HepG2 (cell line): ENCODE measurements at regions not wholly inside any gene's neighbourhood (a gene's known extent, or its start where the extent isn't known, plus 50 kb on each side); places are given as distances from the start of the nearest gene placed in this dataset.

Experiments
- ATAC-seq: fragments of 200-7000 bp; cut with Tn5 transposase; 3 replicates; pipeline ENCODE4 v1.9.1; 2020; ENCODE audit warnings: mild to moderate bottlenecking, moderate library complexity
- BruUV-seq: library from RNA; stranded (reverse); fragments of 400-500 nt; replicated peaks from 2 replicates; lab custom pipeline; 2021; lab: Mats Ljungman, UMichigan
- CTCF ChIA-PET: fragments of 300-600 bp; formaldehyde crosslinking; extraction: SDS; loops from one replicate; lab custom pipeline; 2021; ENCODE audit warnings: low total read pairs, inconsistent platforms, low intra/inter-chr PET ratio; lab: Yijun Ruan, JAX
- POLR2A ChIA-PET: fragments of 350-600 bp; sonication (Branson Sonifier 250); formaldehyde crosslinking; loops from one replicate; lab custom pipeline; 2020; ENCODE audit warnings: antibody characterized with exemption, inconsistent platforms; lab: Yijun Ruan, JAX
- DNase-seq: peaks from one replicate; pipeline ENCODE4 v3.0.0-alpha.2; 2015; ENCODE audit warnings: low spot score
- FAIRE-seq: peaks from 3 replicates; lab custom pipeline; 2011; peaks lifted over from hg19 to GRCh38; lab: Jason Lieb, UNC
- H2AFZ ChIP-seq: one replicate; pipeline ENCODE4 v1.6.1; 2011; ENCODE audit warnings: low read length, inconsistent platforms
- H3K27ac ChIP-seq: fragments of 300-600 bp; 3 replicates; pipeline ENCODE4 v1.8.0; 2011; ENCODE audit warnings: mixed run types, mild to moderate bottlenecking, mixed read lengths, low read length, inconsistent platforms; ENCODE audit not compliant: insufficient read depth; ENCODE audit errors: extremely low read length
- H3K27me3 ChIP-seq, 2 experiments: fragments of 200-600 bp in 1 of 2; 2 replicates in 1 of 2; 3 replicates in 1 of 2; pipeline versions ENCODE4 v1.6.0 to v1.8.0; 2011; ENCODE audit warnings: low read length in 2 of 2, mild to moderate bottlenecking in 2 of 2, moderate library complexity in 2 of 2, inconsistent platforms in 1 of 2; ENCODE audit not compliant: insufficient read depth in 2 of 2, control insufficient read depth in 1 of 2
- H3K36me3 ChIP-seq, 2 experiments: fragments of 200-600 bp in 1 of 2; replicated peaks in 1 of 2; 2 replicates in 1 of 2; 3 replicates in 1 of 2; pipeline versions ENCODE4 v1.5.1 to v1.8.0; 2011; ENCODE audit warnings: low read length in 2 of 2, inconsistent platforms in 1 of 2; ENCODE audit not compliant: insufficient read depth in 2 of 2, control insufficient read depth in 1 of 2
- H3K4me1 ChIP-seq: 2 replicates; pipeline ENCODE4 v1.5.1; 2012; ENCODE audit warnings: low read length, inconsistent platforms; ENCODE audit not compliant: insufficient read depth
- H3K4me2 ChIP-seq: 2 replicates; pipeline ENCODE4 v1.6.0; 2011; ENCODE audit warnings: low read depth, low read length, inconsistent platforms
- H3K4me3 ChIP-seq, 3 experiments: fragments of 200-600 bp in 1 of 3; sonication (generic), shearing (Covaris generic) in 1 of 3; replicated peaks in 1 of 3; 2 replicates each; pipeline ENCODE4 v1.5.1; 2011 to 2016; ENCODE audit warnings: low read length in 3 of 3, inconsistent platforms in 2 of 3, low read depth in 2 of 3, mild to moderate bottlenecking in 2 of 3, control low read depth in 1 of 3, mixed read lengths in 1 of 3; ENCODE audit not compliant: insufficient read depth in 1 of 3
- H3K79me2 ChIP-seq: one replicate; pipeline ENCODE4 v1.6.1; 2011; ENCODE audit warnings: low read length, inconsistent platforms; ENCODE audit not compliant: insufficient read depth
- H3K9ac ChIP-seq: 2 replicates; pipeline ENCODE4 v1.6.0; 2011; ENCODE audit warnings: mild to moderate bottlenecking, low read depth, low read length, inconsistent platforms; ENCODE audit not compliant: insufficient read depth
- H3K9me3 ChIP-seq: 2 replicates; pipeline ENCODE4 v1.5.1; 2012; ENCODE audit warnings: mild to moderate bottlenecking, low read length
- H4K20me1 ChIP-seq: 2 replicates; pipeline ENCODE4 v1.6.0; 2011; ENCODE audit warnings: inconsistent platforms, mild to moderate bottlenecking, low read length, moderate library complexity; ENCODE audit not compliant: insufficient read depth
- CHD2 ChIP-seq: IDR thresholded peaks from 2 replicates; pipeline ENCODE4 v1.6.1; 2011; ENCODE audit warnings: low read depth, low read length, improper control_type of control experiment
- ELF4 ChIP-seq: sonication (generic); formaldehyde crosslinking; IDR thresholded peaks from 2 replicates; pipeline ENCODE4 v1.5.0; 2020; ENCODE audit warnings: missing genetic modification reagents, mild to moderate bottlenecking, moderate library complexity, borderline replicate concordance
- HDAC6 ChIP-seq: fragments of 200-600 bp; sonication (generic); IDR thresholded peaks from 2 replicates; pipeline ENCODE4 v1.7.0; 2017; ENCODE audit warnings: mild to moderate bottlenecking, antibody characterized with exemption, low read length, low read depth
- NR2F2 ChIP-seq: IDR thresholded peaks from 2 replicates; pipeline ENCODE4 v1.6.1; 2012; ENCODE audit warnings: low read depth, inconsistent platforms, borderline replicate concordance
- RBFOX2 ChIP-seq: fragments of 200-400 bp; formaldehyde crosslinking; IDR thresholded peaks from 2 replicates; pipeline ENCODE4 v1.6.1; 2017; ENCODE audit warnings: low read depth, mild to moderate bottlenecking, low read length
- SSRP1 ChIP-seq: IDR thresholded peaks from 2 replicates; pipeline ENCODE4 v1.6.1; 2016; ENCODE audit warnings: control low read depth
- THAP7 ChIP-seq: sonication (generic); formaldehyde crosslinking; IDR thresholded peaks from 2 replicates; pipeline ENCODE4 v1.8.1; 2023; ENCODE audit warnings: mild to moderate bottlenecking, missing genetic modification reagents
- YEATS2 ChIP-seq: sonication (generic); formaldehyde crosslinking; IDR thresholded peaks from 2 replicates; pipeline ENCODE4 v1.4.0; 2020; ENCODE audit warnings: missing genetic modification reagents, borderline replicate concordance
- ZBTB44 ChIP-seq: sonication (generic); formaldehyde crosslinking; IDR thresholded peaks from 2 replicates; pipeline ENCODE4 v1.4.0; 2020; ENCODE audit warnings: missing genetic modification reagents
- ZNF101 ChIP-seq: sonication (generic); formaldehyde crosslinking; IDR thresholded peaks from 2 replicates; pipeline ENCODE4 v1.4.0; 2020; ENCODE audit warnings: mild to moderate bottlenecking, low read depth, missing genetic modification reagents, borderline replicate concordance
- in situ Hi-C: cut with HindIII; loops from 2 replicates; pipeline ENCODE4 v1.10.0; 2017; ENCODE audit warnings: low pct_unique_long_range_greater_than_20kb; ENCODE audit not compliant: extremely low pct_ligation_motif_present
- intact Hi-C: fragments of 100-400 bp; cut with micrococcal nuclease; formaldehyde crosslinking; loops from one replicate; pipeline ENCODE4 v1.10.0; 2022; ENCODE audit not compliant: unreplicated experiment
- TF ChIP-seq, protein P1 (sequence below): sonication (generic); formaldehyde crosslinking; IDR thresholded peaks from 2 replicates; pipeline ENCODE4 v1.4.0; 2020; ENCODE audit warnings: missing genetic modification reagents, borderline replicate concordance
- TF ChIP-seq, protein P2 (sequence below): sonication (generic); formaldehyde crosslinking; IDR thresholded peaks from 2 replicates; pipeline ENCODE4 v1.5.0; 2020; ENCODE audit warnings: missing genetic modification reagents

GRCh38 chr2:52292801-52293200, 1260.9 kb upstream of the NRXN1 start (continued):
- TF ChIP-seq, protein P1, sequence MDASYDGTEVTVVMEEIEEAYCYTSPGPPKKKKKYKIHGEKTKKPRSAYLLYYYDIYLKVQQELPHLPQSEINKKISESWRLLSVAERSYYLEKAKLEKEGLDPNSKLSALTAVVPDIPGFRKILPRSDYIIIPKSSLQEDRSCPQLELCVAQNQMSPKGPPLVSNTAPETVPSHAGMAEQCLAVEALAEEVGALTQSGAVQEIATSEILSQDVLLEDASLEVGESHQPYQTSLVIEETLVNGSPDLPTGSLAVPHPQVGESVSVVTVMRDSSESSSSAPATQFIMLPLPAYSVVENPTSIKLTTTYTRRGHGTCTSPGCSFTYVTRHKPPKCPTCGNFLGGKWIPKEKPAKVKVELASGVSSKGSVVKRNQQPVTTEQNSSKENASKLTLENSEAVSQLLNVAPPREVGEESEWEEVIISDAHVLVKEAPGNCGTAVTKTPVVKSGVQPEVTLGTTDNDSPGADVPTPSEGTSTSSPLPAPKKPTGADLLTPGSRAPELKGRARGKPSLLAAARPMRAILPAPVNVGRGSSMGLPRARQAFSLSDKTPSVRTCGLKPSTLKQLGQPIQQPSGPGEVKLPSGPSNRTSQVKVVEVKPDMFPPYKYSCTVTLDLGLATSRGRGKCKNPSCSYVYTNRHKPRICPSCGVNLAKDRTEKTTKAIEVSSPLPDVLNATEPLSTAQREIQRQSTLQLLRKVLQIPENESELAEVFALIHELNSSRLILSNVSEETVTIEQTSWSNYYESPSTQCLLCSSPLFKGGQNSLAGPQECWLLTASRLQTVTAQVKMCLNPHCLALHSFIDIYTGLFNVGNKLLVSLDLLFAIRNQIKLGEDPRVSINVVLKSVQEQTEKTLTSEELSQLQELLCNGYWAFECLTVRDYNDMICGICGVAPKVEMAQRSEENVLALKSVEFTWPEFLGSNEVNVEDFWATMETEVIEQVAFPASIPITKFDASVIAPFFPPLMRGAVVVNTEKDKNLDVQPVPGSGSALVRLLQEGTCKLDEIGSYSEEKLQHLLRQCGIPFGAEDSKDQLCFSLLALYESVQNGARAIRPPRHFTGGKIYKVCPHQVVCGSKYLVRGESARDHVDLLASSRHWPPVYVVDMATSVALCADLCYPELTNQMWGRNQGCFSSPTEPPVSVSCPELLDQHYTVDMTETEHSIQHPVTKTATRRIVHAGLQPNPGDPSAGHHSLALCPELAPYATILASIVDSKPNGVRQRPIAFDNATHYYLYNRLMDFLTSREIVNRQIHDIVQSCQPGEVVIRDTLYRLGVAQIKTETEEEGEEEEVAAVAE: no peak

DNA sequence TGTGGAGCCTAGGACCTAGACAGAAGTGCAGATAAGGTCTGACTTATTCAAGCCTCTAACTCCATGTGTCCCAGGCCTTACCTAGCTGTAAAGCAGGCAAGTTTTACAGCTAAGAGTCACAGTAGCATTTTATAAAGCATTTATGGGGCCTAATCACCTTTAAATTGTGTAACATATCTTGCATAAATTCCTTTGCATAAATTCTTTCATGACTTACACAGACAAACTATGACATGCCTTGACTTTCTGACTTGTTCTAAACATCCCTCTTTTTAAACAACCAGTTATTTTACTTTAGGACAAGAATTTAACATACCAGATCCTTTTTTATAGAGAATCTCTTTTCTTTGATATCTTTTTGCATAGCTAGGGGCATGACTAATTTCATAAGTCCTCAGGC, 1257.8 kb upstream of the NRXN1 start:
- H3K36me3 ChIP-seq: no peaks in the 10 kb centered on the region
- H3K27ac ChIP-seq: no peak overlapping the region
- H2AFZ ChIP-seq: no peak overlapping the region
- ATAC-seq (no peak), FAIRE-seq (no peak), DNase-seq (no peak)
- H3K9ac ChIP-seq: no peak overlapping the region
- in situ Hi-C loops (no loop called here), intact Hi-C loops (no loop called here)
- no peaks in the 10 kb centered on the region for H3K4me1 ChIP-seq
- BruUV-seq: no TSS peak
- TF ChIP-seq THAP7 (CRISPR knock-in tag) (no peak), CHD2 (no peak), NR2F2 (no peak), ZNF101 (CRISPR knock-in tag) (no peak), RBFOX2 (no peak), YEATS2 (CRISPR knock-in tag) (no peak), SSRP1 (CRISPR knock-in tag) (no peak), HDAC6 (no peak), ZBTB44 (CRISPR knock-in tag) (no peak), ELF4 (CRISPR knock-in tag) (no peak)
- TF ChIP-seq, protein P2, sequence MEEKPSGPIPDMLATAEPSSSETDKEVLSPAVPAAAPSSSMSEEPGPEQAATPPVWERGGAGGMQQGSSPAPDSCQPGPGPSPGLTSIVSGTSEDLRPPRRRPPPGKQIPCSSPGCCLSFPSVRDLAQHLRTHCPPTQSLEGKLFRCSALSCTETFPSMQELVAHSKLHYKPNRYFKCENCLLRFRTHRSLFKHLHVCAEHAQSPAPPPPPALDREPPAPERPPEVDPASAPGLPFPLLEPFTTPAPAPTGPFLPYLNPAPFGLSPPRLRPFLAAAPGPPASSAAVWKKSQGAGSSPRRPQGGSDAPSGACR (CRISPR knock-in tag): no peak
- no peak overlapping the region for H3K4me3 ChIP-seq
- POLR2A ChIA-PET: no interaction called here
- CTCF ChIA-PET: no interaction called here
- H3K79me2 ChIP-seq: no peaks in the 10 kb centered on the region
- H3K27me3 ChIP-seq: no peaks in the 10 kb centered on the region
- peaks cover 80% of the 10 kb centered on the region for H3K9me3 ChIP-seq
- H3K4me2 ChIP-seq: no peak overlapping the region
- no peaks in the 10 kb centered on the region for H4K20me1 ChIP-seq
